Liver (tissue), 8 donors: ENCODE measurements at regions not wholly inside any gene's neighbourhood (a gene's known extent, or its start where the extent isn't known, plus 50 kb on each side); places are given as distances from the start of the nearest gene placed in this dataset.

Experiments
- DNase-seq: peaks from one replicate; pipeline ENCODE4 v3.0.0-alpha.2; 2017; ENCODE audit warnings: low spot score
- H3K27ac ChIP-seq, 2 donors: one replicate each; pipeline ENCODE4 v1.7.0; 2013; ENCODE audit warnings: inconsistent platforms in 2 of 2, low read length in 2 of 2, control low read depth in 1 of 2, low read depth in 1 of 2, mild to moderate bottlenecking in 1 of 2
- H3K27me3 ChIP-seq, 4 donors: one replicate each; pipeline versions ENCODE4 v1.6.1 to v1.7.0; 2013; ENCODE audit warnings: low read length in 3 of 4, inconsistent platforms in 1 of 4, mild to moderate bottlenecking in 1 of 4, moderate library complexity in 1 of 4; ENCODE audit not compliant: control insufficient read depth in 4 of 4, insufficient read depth in 4 of 4
- H3K36me3 ChIP-seq, 4 donors: one replicate each; pipeline versions ENCODE4 v1.6.1 to v1.7.0; 2013; ENCODE audit warnings: low read length in 3 of 4, mild to moderate bottlenecking in 3 of 4, low read depth in 1 of 4, moderate library complexity in 1 of 4; ENCODE audit not compliant: control insufficient read depth in 4 of 4, insufficient read depth in 3 of 4
- H3K4me1 ChIP-seq, 4 donors: one replicate each; pipeline versions ENCODE4 v1.6.1 to v1.7.0; 2013; ENCODE audit warnings: low read length in 3 of 4, mild to moderate bottlenecking in 3 of 4, moderate library complexity in 1 of 4; ENCODE audit not compliant: control insufficient read depth in 4 of 4, insufficient read depth in 4 of 4
- H3K4me3 ChIP-seq, 3 donors: one replicate each; pipeline versions ENCODE4 v1.6.1 to v1.7.0; 2013; ENCODE audit warnings: low read length in 3 of 3, control low read depth in 1 of 3, low read depth in 1 of 3, mild to moderate bottlenecking in 1 of 3
- H3K9ac ChIP-seq, 2 donors: one replicate each; pipeline ENCODE4 v1.7.0; 2013; ENCODE audit warnings: low read length in 2 of 2, mild to moderate bottlenecking in 2 of 2, moderate library complexity in 2 of 2, control low read depth in 1 of 2, low read depth in 1 of 2
- H3K9me3 ChIP-seq, 4 donors: one replicate each; pipeline versions ENCODE4 v1.6.1 to v1.7.0; 2013; ENCODE audit warnings: low read length in 3 of 4; ENCODE audit not compliant: control insufficient read depth in 4 of 4
- EGR1 ChIP-seq, 2 donors: IDR thresholded peaks; 2 replicates each; pipeline ENCODE4 v1.6.1; 2016 to 2018; ENCODE audit warnings: antibody characterized with exemption in 2 of 2, low read depth in 2 of 2
- FOXA1 ChIP-seq: IDR thresholded peaks from 2 replicates; pipeline ENCODE4 v1.6.1; 2016; ENCODE audit warnings: antibody characterized with exemption
- FOXA2 ChIP-seq: IDR thresholded peaks from 2 replicates; pipeline ENCODE4 v1.6.1; 2016; ENCODE audit warnings: antibody characterized with exemption
- GABPA ChIP-seq, 2 donors: IDR thresholded peaks in 1 of 2; conservative IDR thresholded peaks in 1 of 2; 2 replicates each; pipeline ENCODE4 v1.6.1; 2016; ENCODE audit warnings: antibody characterized with exemption in 2 of 2, mild to moderate bottlenecking in 1 of 2, moderate library complexity in 1 of 2
- HNF4A ChIP-seq, 2 donors: conservative IDR thresholded peaks; 2 replicates each; pipeline ENCODE4 v1.6.1; 2016; ENCODE audit warnings: antibody characterized with exemption in 2 of 2, mild to moderate bottlenecking in 2 of 2
- HNF4G ChIP-seq: IDR thresholded peaks from 2 replicates; pipeline ENCODE4 v1.6.1; 2016; ENCODE audit warnings: antibody characterized with exemption
- JUND ChIP-seq, 2 donors: IDR thresholded peaks; 2 replicates each; pipeline ENCODE4 v1.6.1; 2016; ENCODE audit warnings: antibody characterized with exemption in 2 of 2
- NR2F2 ChIP-seq: IDR thresholded peaks from 2 replicates; pipeline ENCODE4 v1.6.1; 2016; ENCODE audit warnings: antibody characterized with exemption
- RAD21 ChIP-seq, 2 donors: IDR thresholded peaks; 2 replicates each; pipeline ENCODE4 v1.6.1; 2016; ENCODE audit warnings: antibody characterized with exemption in 2 of 2, mild to moderate bottlenecking in 2 of 2
- RXRA ChIP-seq, 2 donors: IDR thresholded peaks; 2 replicates each; pipeline ENCODE4 v1.6.1; 2017 to 2018; ENCODE audit warnings: antibody characterized with exemption in 2 of 2, mild to moderate bottlenecking in 1 of 2
- SP1 ChIP-seq: IDR thresholded peaks from 2 replicates; pipeline ENCODE4 v1.6.1; 2018; ENCODE audit warnings: antibody characterized with exemption, mild to moderate bottlenecking
- YY1 ChIP-seq: IDR thresholded peaks from 2 replicates; pipeline ENCODE4 v1.6.1; 2016; ENCODE audit warnings: antibody characterized with exemption, mild to moderate bottlenecking
- WGBS: extraction: QIAGEN DNeasy Blood & Tissue Kit; methylation state at CpG from one replicate; pipeline ENCODE4 v1.1.7; 2013; 5-methylcytosine and 5-hydroxymethylcytosine counted together
- TF ChIP-seq, protein P1 (sequence below): IDR thresholded peaks from 2 replicates; pipeline ENCODE4 v1.6.1; 2016; ENCODE audit warnings: antibody characterized with exemption
- TF ChIP-seq, protein P2 (sequence below): IDR thresholded peaks from 2 replicates; pipeline ENCODE4 v1.6.1; 2016; ENCODE audit warnings: antibody characterized with exemption
- TF ChIP-seq, protein P3 (sequence below): IDR thresholded peaks from 2 replicates; pipeline ENCODE4 v1.6.1; 2016; ENCODE audit warnings: antibody characterized with exemption, mild to moderate bottlenecking
- TF ChIP-seq, protein P4 (sequence below): IDR thresholded peaks from 2 replicates; pipeline ENCODE4 v1.6.1; 2016; ENCODE audit warnings: antibody characterized with exemption
- TF ChIP-seq, protein P5 (sequence below): fragments of 150-350 bp; IDR thresholded peaks from 2 replicates; pipeline ENCODE4 v1.5.1; 2017; ENCODE audit warnings: improper control_type of control experiment, low read depth, low read length; ENCODE audit not compliant: missing input control
- donor health status: healthy.
- donor health status: healthy.
- donor health status: healthy.
- donor health status: healthy.
- donor health status: healthy.

- WGBS = 48% methylated on average over 2 of the region's 2 CpGs
- Histone ChIP-seq H3K27ac (no peak overlapping the region), H3K9ac (no peak overlapping the region), H3K36me3 (no peaks in the 10 kb centered on the region), H3K4me1 (no peaks in the 10 kb centered on the region), H3K27me3 (no peaks in the 10 kb centered on the region), H3K9me3 (no peaks in the 10 kb centered on the region), H3K4me3 (no peak overlapping the region)
- DNase-seq = no peak
- TF ChIP-seq, protein P1, sequence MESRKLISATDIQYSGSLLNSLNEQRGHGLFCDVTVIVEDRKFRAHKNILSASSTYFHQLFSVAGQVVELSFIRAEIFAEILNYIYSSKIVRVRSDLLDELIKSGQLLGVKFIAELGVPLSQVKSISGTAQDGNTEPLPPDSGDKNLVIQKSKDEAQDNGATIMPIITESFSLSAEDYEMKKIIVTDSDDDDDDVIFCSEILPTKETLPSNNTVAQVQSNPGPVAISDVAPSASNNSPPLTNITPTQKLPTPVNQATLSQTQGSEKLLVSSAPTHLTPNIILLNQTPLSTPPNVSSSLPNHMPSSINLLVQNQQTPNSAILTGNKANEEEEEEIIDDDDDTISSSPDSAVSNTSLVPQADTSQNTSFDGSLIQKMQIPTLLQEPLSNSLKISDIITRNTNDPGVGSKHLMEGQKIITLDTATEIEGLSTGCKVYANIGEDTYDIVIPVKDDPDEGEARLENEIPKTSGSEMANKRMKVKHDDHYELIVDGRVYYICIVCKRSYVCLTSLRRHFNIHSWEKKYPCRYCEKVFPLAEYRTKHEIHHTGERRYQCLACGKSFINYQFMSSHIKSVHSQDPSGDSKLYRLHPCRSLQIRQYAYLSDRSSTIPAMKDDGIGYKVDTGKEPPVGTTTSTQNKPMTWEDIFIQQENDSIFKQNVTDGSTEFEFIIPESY = no peak
- no peak for TF ChIP-seq NR2F2
- TF ChIP-seq, protein P2, sequence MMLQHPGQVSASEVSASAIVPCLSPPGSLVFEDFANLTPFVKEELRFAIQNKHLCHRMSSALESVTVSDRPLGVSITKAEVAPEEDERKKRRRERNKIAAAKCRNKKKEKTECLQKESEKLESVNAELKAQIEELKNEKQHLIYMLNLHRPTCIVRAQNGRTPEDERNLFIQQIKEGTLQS = no peak
- no peak for TF ChIP-seq FOXA2
- TF ChIP-seq FOXA1 = no peak
- TF ChIP-seq RXRA (IDR thresholded peaks at IDR 0.05) = no peak
- no peak for TF ChIP-seq SP1
- TF ChIP-seq, protein P3, sequence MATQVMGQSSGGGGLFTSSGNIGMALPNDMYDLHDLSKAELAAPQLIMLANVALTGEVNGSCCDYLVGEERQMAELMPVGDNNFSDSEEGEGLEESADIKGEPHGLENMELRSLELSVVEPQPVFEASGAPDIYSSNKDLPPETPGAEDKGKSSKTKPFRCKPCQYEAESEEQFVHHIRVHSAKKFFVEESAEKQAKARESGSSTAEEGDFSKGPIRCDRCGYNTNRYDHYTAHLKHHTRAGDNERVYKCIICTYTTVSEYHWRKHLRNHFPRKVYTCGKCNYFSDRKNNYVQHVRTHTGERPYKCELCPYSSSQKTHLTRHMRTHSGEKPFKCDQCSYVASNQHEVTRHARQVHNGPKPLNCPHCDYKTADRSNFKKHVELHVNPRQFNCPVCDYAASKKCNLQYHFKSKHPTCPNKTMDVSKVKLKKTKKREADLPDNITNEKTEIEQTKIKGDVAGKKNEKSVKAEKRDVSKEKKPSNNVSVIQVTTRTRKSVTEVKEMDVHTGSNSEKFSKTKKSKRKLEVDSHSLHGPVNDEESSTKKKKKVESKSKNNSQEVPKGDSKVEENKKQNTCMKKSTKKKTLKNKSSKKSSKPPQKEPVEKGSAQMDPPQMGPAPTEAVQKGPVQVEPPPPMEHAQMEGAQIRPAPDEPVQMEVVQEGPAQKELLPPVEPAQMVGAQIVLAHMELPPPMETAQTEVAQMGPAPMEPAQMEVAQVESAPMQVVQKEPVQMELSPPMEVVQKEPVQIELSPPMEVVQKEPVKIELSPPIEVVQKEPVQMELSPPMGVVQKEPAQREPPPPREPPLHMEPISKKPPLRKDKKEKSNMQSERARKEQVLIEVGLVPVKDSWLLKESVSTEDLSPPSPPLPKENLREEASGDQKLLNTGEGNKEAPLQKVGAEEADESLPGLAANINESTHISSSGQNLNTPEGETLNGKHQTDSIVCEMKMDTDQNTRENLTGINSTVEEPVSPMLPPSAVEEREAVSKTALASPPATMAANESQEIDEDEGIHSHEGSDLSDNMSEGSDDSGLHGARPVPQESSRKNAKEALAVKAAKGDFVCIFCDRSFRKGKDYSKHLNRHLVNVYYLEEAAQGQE = no peak
- TF ChIP-seq JUND (IDR thresholded peaks at IDR 0.05) = no peak
- TF ChIP-seq GABPA (IDR thresholded peaks at IDR 0.05 in 1 of 2, conservative IDR thresholded peaks at IDR 0.05 in 1 of 2) = no peak
- TF ChIP-seq, protein P4, sequence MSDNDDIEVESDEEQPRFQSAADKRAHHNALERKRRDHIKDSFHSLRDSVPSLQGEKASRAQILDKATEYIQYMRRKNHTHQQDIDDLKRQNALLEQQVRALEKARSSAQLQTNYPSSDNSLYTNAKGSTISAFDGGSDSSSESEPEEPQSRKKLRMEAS = no peak
- no peak for TF ChIP-seq RAD21 (IDR thresholded peaks at IDR 0.05)
- TF ChIP-seq YY1 = no peak
- TF ChIP-seq HNF4A (conservative IDR thresholded peaks at IDR 0.05) = no peak
- no peak for TF ChIP-seq EGR1 (IDR thresholded peaks at IDR 0.05; ENCODE audit: low read depth in 2 of 2)
- no peak for TF ChIP-seq HNF4G
Observed at GRCh38 chr9:86997156-86997555, 49.9 kb upstream of the GAS1 start.

- 76% methylated on average over 2 of the region's 2 CpGs for WGBS
- DNase-seq = no peak
- Histone ChIP-seq H3K27me3 (no peaks in the 10 kb centered on the region), H3K4me3 (no peak overlapping the region), H3K36me3 (no peaks in the 10 kb centered on the region), H3K27ac (no peak overlapping the region), H3K9ac (no peak overlapping the region), H3K9me3 (no peaks in the 10 kb centered on the region), H3K4me1 (no peaks in the 10 kb centered on the region)
- no peak for TF ChIP-seq SP1
- TF ChIP-seq, protein P3 = no peak
- no peak for TF ChIP-seq YY1
- TF ChIP-seq RAD21 (IDR thresholded peaks at IDR 0.05) = no peak
- no peak for TF ChIP-seq JUND (IDR thresholded peaks at IDR 0.05)
- no peak for TF ChIP-seq NR2F2
- no peak for TF ChIP-seq RXRA (IDR thresholded peaks at IDR 0.05)
- no peak for TF ChIP-seq HNF4G
- TF ChIP-seq, protein P2 = no peak
- TF ChIP-seq, protein P5, sequence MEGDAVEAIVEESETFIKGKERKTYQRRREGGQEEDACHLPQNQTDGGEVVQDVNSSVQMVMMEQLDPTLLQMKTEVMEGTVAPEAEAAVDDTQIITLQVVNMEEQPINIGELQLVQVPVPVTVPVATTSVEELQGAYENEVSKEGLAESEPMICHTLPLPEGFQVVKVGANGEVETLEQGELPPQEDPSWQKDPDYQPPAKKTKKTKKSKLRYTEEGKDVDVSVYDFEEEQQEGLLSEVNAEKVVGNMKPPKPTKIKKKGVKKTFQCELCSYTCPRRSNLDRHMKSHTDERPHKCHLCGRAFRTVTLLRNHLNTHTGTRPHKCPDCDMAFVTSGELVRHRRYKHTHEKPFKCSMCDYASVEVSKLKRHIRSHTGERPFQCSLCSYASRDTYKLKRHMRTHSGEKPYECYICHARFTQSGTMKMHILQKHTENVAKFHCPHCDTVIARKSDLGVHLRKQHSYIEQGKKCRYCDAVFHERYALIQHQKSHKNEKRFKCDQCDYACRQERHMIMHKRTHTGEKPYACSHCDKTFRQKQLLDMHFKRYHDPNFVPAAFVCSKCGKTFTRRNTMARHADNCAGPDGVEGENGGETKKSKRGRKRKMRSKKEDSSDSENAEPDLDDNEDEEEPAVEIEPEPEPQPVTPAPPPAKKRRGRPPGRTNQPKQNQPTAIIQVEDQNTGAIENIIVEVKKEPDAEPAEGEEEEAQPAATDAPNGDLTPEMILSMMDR = no peak
Observed at GRCh38 chr9:86997951-86998350, 50.6 kb upstream of the GAS1 start.
